ENCODE measurements at regions not wholly inside any gene's neighbourhood (a gene's known extent, or its start where the extent isn't known, plus 50 kb on each side); places are given as distances from the start of the nearest gene placed in this dataset.

DNA sequence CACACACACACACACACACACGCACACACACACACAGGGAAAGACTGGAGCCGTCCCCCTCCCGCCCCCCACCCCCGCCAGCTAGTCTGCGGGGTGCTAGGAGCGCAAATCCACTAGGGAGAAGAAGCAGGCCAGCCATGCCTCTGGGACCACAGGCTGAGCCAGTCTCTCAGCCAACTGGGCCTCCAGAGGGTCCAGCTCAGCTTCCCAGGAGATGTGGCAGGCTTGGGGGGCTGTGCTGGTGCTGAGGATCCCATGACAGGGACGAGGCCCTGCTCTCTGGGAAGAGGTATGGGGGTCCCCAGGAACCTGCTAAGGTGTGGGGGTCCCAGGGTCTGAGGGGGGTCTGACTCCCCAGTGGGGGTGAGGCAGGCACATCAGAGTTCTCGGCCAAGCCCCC lies 133.5 kb downstream of the NCOR2 start:
- intact Hi-C loops (cut with micrococcal nuclease; ENCODE audit: unreplicated experiment), result no loop called here
- BruUV-seq (replicated peaks), result no TSS peak

DNA sequence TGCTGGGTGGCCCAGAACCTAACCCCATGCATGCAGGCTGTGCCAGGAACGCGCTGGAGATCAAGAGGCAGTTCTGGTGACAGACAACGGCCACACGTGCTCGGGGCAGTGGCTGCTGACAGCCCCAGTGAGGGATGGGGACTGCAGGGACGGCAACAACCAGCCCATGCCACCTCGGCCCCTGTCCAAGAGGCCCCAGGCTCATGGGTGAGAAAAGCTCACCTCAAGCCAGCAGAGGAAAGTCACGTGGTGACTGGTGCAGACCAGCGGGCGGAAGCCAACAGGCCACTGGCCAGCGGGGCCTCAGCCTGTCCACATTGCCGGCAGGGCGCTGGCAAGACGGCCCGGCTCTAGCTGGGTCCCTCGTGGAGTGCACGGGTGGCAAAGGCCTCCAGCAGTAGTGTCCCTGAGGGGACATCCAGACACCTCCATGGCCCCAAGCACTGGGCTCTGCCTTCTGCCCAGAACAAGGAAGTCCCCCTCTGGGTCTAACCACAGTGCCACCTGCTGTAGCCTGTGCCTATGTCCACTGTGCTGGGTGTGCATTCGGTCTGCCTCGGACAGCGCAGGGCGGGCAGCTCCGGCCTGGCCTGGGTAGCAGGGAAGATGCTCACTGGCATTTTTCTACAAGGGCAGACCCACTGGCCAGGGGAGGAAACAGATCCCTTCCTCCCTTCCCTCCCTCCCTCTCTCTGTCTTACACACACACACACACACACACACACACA lies 134.1 kb downstream of the NCOR2 start:
- 0 out of 2 replicates have a peak, but pooled peaks have one; percentile 28 for ATAC-seq
- Histone ChIP-seq H3K27ac (ENCODE audit: low read length) (no peak overlapping the region), H3K4me1 (ENCODE audit: control insufficient read depth, insufficient read depth, low read length) (no peaks in the 10 kb centered on the region), H3K9me3 (ENCODE audit: control insufficient read depth, insufficient read depth, low read depth, low read length) (no peaks in the 10 kb centered on the region), H3K36me3 (ENCODE audit: control insufficient read depth, insufficient read depth, low read length) (no peaks in the 10 kb centered on the region; the same call in 1 of the 2 replicates), H3K27me3 (ENCODE audit: control insufficient read depth, insufficient read depth, low read length) (no peaks in the 10 kb centered on the region), H3K4me3 (ENCODE audit: low read depth in 2 of 2, low read length in 2 of 2) (no peak overlapping the region)
- POLR2A ChIA-PET, result no interaction called here
- in situ Hi-C loops (cut with HindIII; ENCODE audit: low pct_unique_long_range_greater_than_20kb, low sequenced_read_pairs) (no loop called here), intact Hi-C loops (cut with micrococcal nuclease; ENCODE audit: unreplicated experiment) (no loop called here)
- DNase-seq (ENCODE audit: low read depth, low spot score), result no peak
- CTCF ChIA-PET, result no interaction called here
- BruUV-seq (replicated peaks), result no TSS peak
- no peak for TF ChIP-seq REST (IDR thresholded peaks at IDR 0.05; ENCODE audit: insufficient read depth in 1 of 2, low read depth in 2 of 2, low read length in 1 of 2)
- TF ChIP-seq SIN3A (IDR thresholded peaks at IDR 0.05; ENCODE audit: borderline replicate concordance, insufficient read depth, low read depth, low read length), result no peak
- no peak for TF ChIP-seq TCF7L2 (IDR thresholded peaks at IDR 0.05; ENCODE audit: low read depth, low read length)
- no peak for TF ChIP-seq CTCF (IDR thresholded peaks at IDR 0.05)
- TF ChIP-seq POLR2AphosphoS5 (IDR thresholded peaks at IDR 0.05; ENCODE audit: low read depth, low read length), result no peak

More for the DNA sequence above, 133.5 kb downstream of the NCOR2 start:
- H3K9me3 ChIP-seq (ENCODE audit: control insufficient read depth, insufficient read depth, low read depth, low read length), result no peaks in the 10 kb centered on the region
- ATAC-seq (no peak), DNase-seq (ENCODE audit: low read depth, low spot score) (no peak)
- H3K27ac ChIP-seq (ENCODE audit: low read length), result no peak overlapping the region
- ChIA-PET POLR2A (no interaction called here), CTCF (no interaction called here)
- H3K36me3 ChIP-seq (ENCODE audit: control insufficient read depth, insufficient read depth, low read length), result no peaks in the 10 kb centered on the region; the same call in 1 of the 2 replicates
- in situ Hi-C loops (cut with HindIII; ENCODE audit: low pct_unique_long_range_greater_than_20kb, low sequenced_read_pairs), result no loop called here
- H3K4me1 ChIP-seq (ENCODE audit: control insufficient read depth, insufficient read depth, low read length), result no peaks in the 10 kb centered on the region
- no peaks in the 10 kb centered on the region for H3K27me3 ChIP-seq (ENCODE audit: control insufficient read depth, insufficient read depth, low read length)
- no peak overlapping the region for H3K4me3 ChIP-seq (ENCODE audit: low read depth in 2 of 2, low read length in 2 of 2)
- no peak for TF ChIP-seq SIN3A (IDR thresholded peaks at IDR 0.05; ENCODE audit: borderline replicate concordance, insufficient read depth, low read depth, low read length)

DNA sequence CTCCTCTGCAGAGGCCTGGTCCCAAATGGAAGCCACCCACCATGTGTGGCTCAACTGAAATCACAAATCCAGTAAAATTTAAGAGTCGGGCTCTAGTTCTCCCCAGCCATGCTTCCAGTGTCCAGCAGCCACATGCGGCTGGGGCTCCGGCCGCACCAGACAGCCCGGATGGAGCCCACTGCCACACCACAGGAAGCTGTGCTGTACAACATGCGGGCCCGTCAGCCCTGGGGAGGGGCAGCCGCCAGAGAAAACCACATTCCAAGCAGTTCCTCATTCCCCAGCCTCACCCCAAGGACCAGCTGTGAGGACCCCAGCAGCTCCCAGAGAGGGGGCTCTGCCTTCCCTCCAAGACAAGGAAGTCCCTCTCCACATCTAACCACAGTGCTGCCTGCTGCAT lies 135.0 kb downstream of the NCOR2 start:
- Histone ChIP-seq H3K4me3 (ENCODE audit: low read depth in 2 of 2, low read length in 2 of 2) (no peak overlapping the region), H3K27me3 (ENCODE audit: control insufficient read depth, insufficient read depth, low read length) (no peaks in the 10 kb centered on the region), H3K36me3 (ENCODE audit: control insufficient read depth, insufficient read depth, low read length) (no peaks in the 10 kb centered on the region; the same call in 1 of the 2 replicates), H3K4me1 (ENCODE audit: control insufficient read depth, insufficient read depth, low read length) (no peaks in the 10 kb centered on the region), H3K27ac (ENCODE audit: low read length) (no peak overlapping the region), H3K9me3 (ENCODE audit: control insufficient read depth, insufficient read depth, low read depth, low read length) (no peaks in the 10 kb centered on the region)
- BruUV-seq (replicated peaks), result no TSS peak
- intact Hi-C loops (cut with micrococcal nuclease; ENCODE audit: unreplicated experiment) (no loop called here), in situ Hi-C loops (cut with HindIII; ENCODE audit: low pct_unique_long_range_greater_than_20kb, low sequenced_read_pairs) (no loop called here)
- POLR2A ChIA-PET, result no interaction called here
- TF ChIP-seq CTCF (IDR thresholded peaks at IDR 0.05), result no peak
- TF ChIP-seq POLR2AphosphoS5 (IDR thresholded peaks at IDR 0.05; ENCODE audit: low read depth, low read length), result no peak
- TF ChIP-seq REST (IDR thresholded peaks at IDR 0.05; ENCODE audit: insufficient read depth in 1 of 2, low read depth in 2 of 2, low read length in 1 of 2), result no peak
- TF ChIP-seq TCF7L2 (IDR thresholded peaks at IDR 0.05; ENCODE audit: low read depth, low read length), result no peak
- TF ChIP-seq SIN3A (IDR thresholded peaks at IDR 0.05; ENCODE audit: borderline replicate concordance, insufficient read depth, low read depth, low read length), result no peak
- no peak for DNase-seq (ENCODE audit: low read depth, low spot score)
- ATAC-seq, result no peak
- CTCF ChIA-PET, result interaction anchor here (0.5 kb wide), 1 partner anchor 44 kb away, joined by 4 read pairs; no protein-coding TSS in a partner anchor

Measured in Panc1 (cell line).